ENCODE measurements at regions not wholly inside any gene's neighbourhood (a gene's known extent, or its start where the extent isn't known, plus 50 kb on each side); places are given as distances from the start of the nearest gene placed in this dataset.

- H3K4me1 ChIP-seq (ENCODE audit: control insufficient read depth, low read depth, low read length): peaks cover 4% of the 10 kb centered on the region
- H3K23ac ChIP-seq (ENCODE audit: low read length): no peak overlapping the region
- WGBS (ENCODE audit: extremely low coverage, insufficient coverage, low lambda C conversion rate): no CpG with 5 or more reads among the region's 2 CpGs
- H3K4me3 ChIP-seq (ENCODE audit: low read length): no peak overlapping the region
- no peak overlapping the region for H4K8ac ChIP-seq (ENCODE audit: low read depth, low read length)
- no peaks in the 10 kb centered on the region for H3K79me2 ChIP-seq (ENCODE audit: control insufficient read depth, insufficient read depth, low read length)
- no peak for DNase-seq
- no peak overlapping the region for H2BK15ac ChIP-seq (replicated peaks; ENCODE audit: low read depth)
- H3K36me3 ChIP-seq (ENCODE audit: control insufficient read depth, insufficient read depth, low read length): no peaks in the 10 kb centered on the region
- H2BK120ac ChIP-seq (ENCODE audit: low read depth, low read length): no peak overlapping the region
- no peaks in the 10 kb centered on the region for H3K79me1 ChIP-seq (ENCODE audit: low read length)
- H3K9ac ChIP-seq (ENCODE audit: low read length): no peak overlapping the region
- no peak overlapping the region for H3K4ac ChIP-seq (ENCODE audit: low read depth, low read length)
- H3K18ac ChIP-seq (ENCODE audit: low read length): no peak overlapping the region
- H2AK5ac ChIP-seq (ENCODE audit: low read length): no peak overlapping the region
- no peaks in the 10 kb centered on the region for H3K27me3 ChIP-seq (ENCODE audit: insufficient read depth, low read length, poor library complexity)
- no peak overlapping the region for H4K5ac ChIP-seq (ENCODE audit: low read length)
- no peak overlapping the region for H3K27ac ChIP-seq (ENCODE audit: low read depth, low read length)
- H3K56ac ChIP-seq (ENCODE audit: low read length): no peak overlapping the region
- no peak overlapping the region for H3K4me2 ChIP-seq (ENCODE audit: low read length)
- H2BK5ac ChIP-seq (ENCODE audit: low read length): no peak overlapping the region
Measured at GRCh38 chr6:126117251-126117650, 130.9 kb downstream of the TRMT11 start.

GRCh38 chr6:126118058-126118755 lies 131.9 kb downstream of the TRMT11 start:
- no peak overlapping the region for H3K4me2 ChIP-seq (ENCODE audit: low read length)
- no peak overlapping the region for H2BK5ac ChIP-seq (ENCODE audit: low read length)
- H3K36me3 ChIP-seq (ENCODE audit: control insufficient read depth, insufficient read depth, low read length): no peaks in the 10 kb centered on the region
- H4K5ac ChIP-seq (ENCODE audit: low read length): no peak overlapping the region
- H3K56ac ChIP-seq (ENCODE audit: low read length): no peak overlapping the region
- peaks cover 4% of the 10 kb centered on the region for H3K4me1 ChIP-seq (ENCODE audit: control insufficient read depth, low read depth, low read length)
- H3K79me2 ChIP-seq (ENCODE audit: control insufficient read depth, insufficient read depth, low read length): no peaks in the 10 kb centered on the region
- DNase-seq: peak; percentile 85
- H3K27ac ChIP-seq (ENCODE audit: low read depth, low read length): no peak overlapping the region
- H3K18ac ChIP-seq (ENCODE audit: low read length): no peak overlapping the region
- WGBS (ENCODE audit: extremely low coverage, insufficient coverage, low lambda C conversion rate): no CpG with 5 or more reads among the region's 4 CpGs
- H4K8ac ChIP-seq (ENCODE audit: low read depth, low read length): no peak overlapping the region
- H3K27me3 ChIP-seq (ENCODE audit: insufficient read depth, low read length, poor library complexity): no peaks in the 10 kb centered on the region
- no peak overlapping the region for H3K4me3 ChIP-seq (ENCODE audit: low read length)
- no peak overlapping the region for H2BK120ac ChIP-seq (ENCODE audit: low read depth, low read length)
- H3K79me1 ChIP-seq (ENCODE audit: low read length): no peaks in the 10 kb centered on the region
- H2BK15ac ChIP-seq (replicated peaks; ENCODE audit: low read depth): no peak overlapping the region
- no peak overlapping the region for H3K23ac ChIP-seq (ENCODE audit: low read length)
- no peak overlapping the region for H3K4ac ChIP-seq (ENCODE audit: low read depth, low read length)
- H2AK5ac ChIP-seq (ENCODE audit: low read length): no peak overlapping the region
- H3K9ac ChIP-seq (ENCODE audit: low read length): no peak overlapping the region

- peak; percentile 44 for DNase-seq
- H3K27ac ChIP-seq (ENCODE audit: low read depth, low read length): peak overlapping the region; percentile 9
- WGBS (ENCODE audit: extremely low coverage, insufficient coverage, low lambda C conversion rate): no CpG with 5 or more reads among the region's 2 CpGs
- H3K4me2 ChIP-seq (ENCODE audit: low read length): no peak overlapping the region
- no peaks in the 10 kb centered on the region for H3K36me3 ChIP-seq (ENCODE audit: control insufficient read depth, insufficient read depth, low read length)
- peak overlapping the region; percentile 20 for H3K56ac ChIP-seq (ENCODE audit: low read length)
- no peak overlapping the region for H2BK15ac ChIP-seq (replicated peaks; ENCODE audit: low read depth)
- no peak overlapping the region for H3K4ac ChIP-seq (ENCODE audit: low read depth, low read length)
- no peak overlapping the region for H3K9ac ChIP-seq (ENCODE audit: low read length)
- H3K18ac ChIP-seq (ENCODE audit: low read length): peak overlapping the region; percentile 76
- no peaks in the 10 kb centered on the region for H3K79me1 ChIP-seq (ENCODE audit: low read length)
- H3K27me3 ChIP-seq (ENCODE audit: insufficient read depth, low read length, poor library complexity): no peaks in the 10 kb centered on the region
- H3K4me1 ChIP-seq (ENCODE audit: control insufficient read depth, low read depth, low read length): peaks cover 4% of the 10 kb centered on the region
- H4K5ac ChIP-seq (ENCODE audit: low read length): no peak overlapping the region
- H2AK5ac ChIP-seq (ENCODE audit: low read length): no peak overlapping the region
- H2BK120ac ChIP-seq (ENCODE audit: low read depth, low read length): peak overlapping the region; percentile 73
- H3K4me3 ChIP-seq (ENCODE audit: low read length): no peak overlapping the region
- H3K79me2 ChIP-seq (ENCODE audit: control insufficient read depth, insufficient read depth, low read length): no peaks in the 10 kb centered on the region
- H4K8ac ChIP-seq (ENCODE audit: low read depth, low read length): no peak overlapping the region
- H2BK5ac ChIP-seq (ENCODE audit: low read length): no peak overlapping the region
- no peak overlapping the region for H3K23ac ChIP-seq (ENCODE audit: low read length)
Measured at GRCh38 chr6:126118936-126119335, 132.6 kb downstream of the TRMT11 start.

GRCh38 chr6:126123226-126123625 lies 136.9 kb downstream of the TRMT11 start:
- H3K56ac ChIP-seq (ENCODE audit: low read length): no peak overlapping the region
- H3K4me3 ChIP-seq (ENCODE audit: low read length): no peak overlapping the region
- H3K27me3 ChIP-seq (ENCODE audit: insufficient read depth, low read length, poor library complexity): no peaks in the 10 kb centered on the region
- H3K23ac ChIP-seq (ENCODE audit: low read length): no peak overlapping the region
- H2BK120ac ChIP-seq (ENCODE audit: low read depth, low read length): no peak overlapping the region
- H3K36me3 ChIP-seq (ENCODE audit: control insufficient read depth, insufficient read depth, low read length): no peaks in the 10 kb centered on the region
- no peak overlapping the region for H3K18ac ChIP-seq (ENCODE audit: low read length)
- no peak overlapping the region for H2AK5ac ChIP-seq (ENCODE audit: low read length)
- H3K4ac ChIP-seq (ENCODE audit: low read depth, low read length): no peak overlapping the region
- H4K5ac ChIP-seq (ENCODE audit: low read length): no peak overlapping the region
- H2BK15ac ChIP-seq (replicated peaks; ENCODE audit: low read depth): no peak overlapping the region
- no peak overlapping the region for H3K4me2 ChIP-seq (ENCODE audit: low read length)
- H3K9ac ChIP-seq (ENCODE audit: low read length): no peak overlapping the region
- WGBS (ENCODE audit: extremely low coverage, insufficient coverage, low lambda C conversion rate): no CpG with 5 or more reads among the region's 4 CpGs
- H3K79me1 ChIP-seq (ENCODE audit: low read length): no peaks in the 10 kb centered on the region
- H4K8ac ChIP-seq (ENCODE audit: low read depth, low read length): no peak overlapping the region
- no peaks in the 10 kb centered on the region for H3K79me2 ChIP-seq (ENCODE audit: control insufficient read depth, insufficient read depth, low read length)
- peak; percentile 93 for DNase-seq
- no peak overlapping the region for H2BK5ac ChIP-seq (ENCODE audit: low read length)
- H3K27ac ChIP-seq (ENCODE audit: low read depth, low read length): no peak overlapping the region
- H3K4me1 ChIP-seq (ENCODE audit: control insufficient read depth, low read depth, low read length): peaks cover 4% of the 10 kb centered on the region

- H2BK120ac ChIP-seq (ENCODE audit: low read depth, low read length): no peak overlapping the region
- H4K5ac ChIP-seq (ENCODE audit: low read length): no peak overlapping the region
- no peak overlapping the region for H3K18ac ChIP-seq (ENCODE audit: low read length)
- H3K4me1 ChIP-seq (ENCODE audit: control insufficient read depth, low read depth, low read length): no peaks in the 10 kb centered on the region
- no peak overlapping the region for H3K4me2 ChIP-seq (ENCODE audit: low read length)
- no peak overlapping the region for H2BK5ac ChIP-seq (ENCODE audit: low read length)
- H3K27ac ChIP-seq (ENCODE audit: low read depth, low read length): no peak overlapping the region
- no peak overlapping the region for H2AK5ac ChIP-seq (ENCODE audit: low read length)
- no peak overlapping the region for H3K56ac ChIP-seq (ENCODE audit: low read length)
- H3K23ac ChIP-seq (ENCODE audit: low read length): no peak overlapping the region
- no peaks in the 10 kb centered on the region for H3K27me3 ChIP-seq (ENCODE audit: insufficient read depth, low read length, poor library complexity)
- H4K8ac ChIP-seq (ENCODE audit: low read depth, low read length): no peak overlapping the region
- no CpG with 5 or more reads among the region's 9 CpGs for WGBS (ENCODE audit: extremely low coverage, insufficient coverage, low lambda C conversion rate)
- no peaks in the 10 kb centered on the region for H3K79me1 ChIP-seq (ENCODE audit: low read length)
- H3K36me3 ChIP-seq (ENCODE audit: control insufficient read depth, insufficient read depth, low read length): no peaks in the 10 kb centered on the region
- H3K4ac ChIP-seq (ENCODE audit: low read depth, low read length): no peak overlapping the region
- H3K9ac ChIP-seq (ENCODE audit: low read length): no peak overlapping the region
- no peaks in the 10 kb centered on the region for H3K79me2 ChIP-seq (ENCODE audit: control insufficient read depth, insufficient read depth, low read length)
- H3K4me3 ChIP-seq (ENCODE audit: low read length): no peak overlapping the region
- no peak overlapping the region for H2BK15ac ChIP-seq (replicated peaks; ENCODE audit: low read depth)
- DNase-seq: peak; percentile 25
Measured at GRCh38 chr6:126127659-126128058, 141.3 kb downstream of the TRMT11 start.

GRCh38 chr6:126131246-126131645 lies 144.9 kb downstream of the TRMT11 start:
- Histone ChIP-seq H3K9ac (ENCODE audit: low read length) (no peak overlapping the region), H3K4me2 (ENCODE audit: low read length) (no peak overlapping the region), H2AK5ac (ENCODE audit: low read length) (no peak overlapping the region), H3K4ac (ENCODE audit: low read depth, low read length) (no peak overlapping the region), H2BK5ac (ENCODE audit: low read length) (no peak overlapping the region), H2BK15ac (replicated peaks; ENCODE audit: low read depth) (no peak overlapping the region), H2BK120ac (ENCODE audit: low read depth, low read length) (no peak overlapping the region), H3K79me1 (ENCODE audit: low read length) (no peaks in the 10 kb centered on the region), H3K36me3 (ENCODE audit: control insufficient read depth, insufficient read depth, low read length) (no peaks in the 10 kb centered on the region), H3K4me1 (ENCODE audit: control insufficient read depth, low read depth, low read length) (no peaks in the 10 kb centered on the region), H3K4me3 (ENCODE audit: low read length) (no peak overlapping the region), H3K79me2 (ENCODE audit: control insufficient read depth, insufficient read depth, low read length) (no peaks in the 10 kb centered on the region), H3K18ac (ENCODE audit: low read length) (no peak overlapping the region), H4K8ac (ENCODE audit: low read depth, low read length) (no peak overlapping the region), H3K27ac (ENCODE audit: low read depth, low read length) (no peak overlapping the region), H4K5ac (ENCODE audit: low read length) (no peak overlapping the region), H3K23ac (ENCODE audit: low read length) (no peak overlapping the region), H3K56ac (ENCODE audit: low read length) (no peak overlapping the region), H3K27me3 (ENCODE audit: insufficient read depth, low read length, poor library complexity) (no peaks in the 10 kb centered on the region)
- DNase-seq: no peak
- WGBS (ENCODE audit: extremely low coverage, insufficient coverage, low lambda C conversion rate): no CpG with 5 or more reads among the region's 2 CpGs

Measured in mesendoderm (in vitro differentiated cells).